Uterus (tissue), 2 donors: ENCODE measurements at regions not wholly inside any gene's neighbourhood (a gene's known extent, or its start where the extent isn't known, plus 50 kb on each side); places are given as distances from the start of the nearest gene placed in this dataset.

Experiments
- POLR2A ChIP-seq, 2 donors: fragments of 450-650 bp; IDR thresholded peaks; one replicate each; pipeline ENCODE4 v1.6.1; 2016; ENCODE audit warnings: antibody characterized with exemption in 2 of 2, mild to moderate bottlenecking in 1 of 2, moderate library complexity in 1 of 2
- TF ChIP-seq, protein P1 (sequence below), 4 experiments: fragments of 200-600 bp in 2 of 4; fragments of 450-650 bp in 2 of 4; sonication (generic) in 2 of 4; IDR thresholded peaks; one replicate each; pipeline ENCODE4 v1.5.1; 2016 to 2019; ENCODE audit warnings: antibody characterized with exemption in 4 of 4, mild to moderate bottlenecking in 2 of 4, moderate library complexity in 1 of 4

DNA sequence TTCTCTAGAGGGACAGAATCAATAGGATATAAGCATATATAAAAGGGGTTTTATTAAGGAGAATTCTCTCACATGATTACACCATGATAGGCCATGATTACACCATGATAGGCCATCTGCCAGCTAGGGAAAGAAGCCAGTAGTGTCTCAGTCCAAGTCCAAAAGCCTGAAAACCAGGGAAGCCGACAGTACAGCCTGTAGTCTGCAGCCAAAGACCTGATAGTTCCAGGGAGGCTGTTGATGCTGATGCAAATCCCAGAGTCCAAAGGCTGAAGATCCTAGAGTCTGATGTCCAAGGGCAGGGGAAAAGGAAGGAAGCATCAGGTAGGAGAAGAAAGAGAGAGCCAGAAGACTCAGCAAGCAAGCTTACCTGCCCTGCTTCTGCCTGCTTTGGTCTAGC, 411.3 kb upstream of the EMCN start:
- TF ChIP-seq, protein P1, sequence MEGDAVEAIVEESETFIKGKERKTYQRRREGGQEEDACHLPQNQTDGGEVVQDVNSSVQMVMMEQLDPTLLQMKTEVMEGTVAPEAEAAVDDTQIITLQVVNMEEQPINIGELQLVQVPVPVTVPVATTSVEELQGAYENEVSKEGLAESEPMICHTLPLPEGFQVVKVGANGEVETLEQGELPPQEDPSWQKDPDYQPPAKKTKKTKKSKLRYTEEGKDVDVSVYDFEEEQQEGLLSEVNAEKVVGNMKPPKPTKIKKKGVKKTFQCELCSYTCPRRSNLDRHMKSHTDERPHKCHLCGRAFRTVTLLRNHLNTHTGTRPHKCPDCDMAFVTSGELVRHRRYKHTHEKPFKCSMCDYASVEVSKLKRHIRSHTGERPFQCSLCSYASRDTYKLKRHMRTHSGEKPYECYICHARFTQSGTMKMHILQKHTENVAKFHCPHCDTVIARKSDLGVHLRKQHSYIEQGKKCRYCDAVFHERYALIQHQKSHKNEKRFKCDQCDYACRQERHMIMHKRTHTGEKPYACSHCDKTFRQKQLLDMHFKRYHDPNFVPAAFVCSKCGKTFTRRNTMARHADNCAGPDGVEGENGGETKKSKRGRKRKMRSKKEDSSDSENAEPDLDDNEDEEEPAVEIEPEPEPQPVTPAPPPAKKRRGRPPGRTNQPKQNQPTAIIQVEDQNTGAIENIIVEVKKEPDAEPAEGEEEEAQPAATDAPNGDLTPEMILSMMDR (IDR thresholded peaks at IDR 0.05): no peak
- no peak for TF ChIP-seq POLR2A (IDR thresholded peaks at IDR 0.05)
